ENCODE measurements at regions not wholly inside any gene's neighbourhood (a gene's known extent, or its start where the extent isn't known, plus 50 kb on each side); places are given as distances from the start of the nearest gene placed in this dataset.
"Not testable (repeated sequence)": the region's sequence is repeated elsewhere in the genome, so short reads cannot be mapped to it uniquely, and the experiment has no call there.

DNA sequence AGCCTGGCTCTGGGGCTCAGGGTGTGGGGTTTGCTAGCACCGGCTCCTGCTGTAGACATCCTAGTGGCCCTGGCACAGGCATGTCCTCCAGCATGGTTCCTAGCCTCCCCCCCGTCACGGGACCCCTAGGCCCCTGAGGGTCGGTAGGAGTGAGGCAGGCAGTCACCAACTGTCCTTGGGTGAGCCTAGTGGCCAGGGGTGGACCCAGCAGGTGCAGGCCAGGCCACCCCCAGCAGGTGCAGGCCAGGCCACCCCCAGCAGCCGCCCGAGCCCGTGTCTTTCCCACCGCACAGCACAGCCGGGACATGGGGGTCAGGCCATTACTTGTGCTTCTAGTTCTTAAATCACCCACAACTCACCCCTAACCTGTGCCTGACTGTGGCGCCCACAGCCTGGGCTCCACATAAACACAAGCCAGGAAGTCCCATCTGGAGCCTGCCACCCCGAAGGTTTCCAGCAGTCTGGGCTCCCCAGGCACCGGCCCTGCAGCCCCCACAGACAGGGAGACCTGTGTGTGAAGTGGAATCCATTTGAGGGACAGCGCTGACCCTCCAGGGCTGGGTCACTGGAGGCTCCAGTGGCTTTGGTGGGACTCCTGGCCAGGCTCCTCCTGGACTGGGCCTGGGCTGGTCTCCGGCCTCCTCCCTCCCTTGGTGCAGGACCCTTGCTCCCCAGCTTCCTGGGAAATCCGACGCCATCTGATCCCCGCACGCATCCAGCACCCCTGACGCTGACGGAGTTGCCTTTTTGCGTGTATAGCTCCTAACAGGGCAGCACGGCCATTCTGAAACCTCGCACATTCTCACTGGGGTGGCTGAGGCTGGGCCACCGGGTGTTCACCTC lies 114.1 kb upstream of the LPCAT1 start:
- in situ Hi-C loops (cut with HindIII; ENCODE audit: low pct_unique_long_range_greater_than_20kb, low sequenced_read_pairs) = no loop called here

DNA sequence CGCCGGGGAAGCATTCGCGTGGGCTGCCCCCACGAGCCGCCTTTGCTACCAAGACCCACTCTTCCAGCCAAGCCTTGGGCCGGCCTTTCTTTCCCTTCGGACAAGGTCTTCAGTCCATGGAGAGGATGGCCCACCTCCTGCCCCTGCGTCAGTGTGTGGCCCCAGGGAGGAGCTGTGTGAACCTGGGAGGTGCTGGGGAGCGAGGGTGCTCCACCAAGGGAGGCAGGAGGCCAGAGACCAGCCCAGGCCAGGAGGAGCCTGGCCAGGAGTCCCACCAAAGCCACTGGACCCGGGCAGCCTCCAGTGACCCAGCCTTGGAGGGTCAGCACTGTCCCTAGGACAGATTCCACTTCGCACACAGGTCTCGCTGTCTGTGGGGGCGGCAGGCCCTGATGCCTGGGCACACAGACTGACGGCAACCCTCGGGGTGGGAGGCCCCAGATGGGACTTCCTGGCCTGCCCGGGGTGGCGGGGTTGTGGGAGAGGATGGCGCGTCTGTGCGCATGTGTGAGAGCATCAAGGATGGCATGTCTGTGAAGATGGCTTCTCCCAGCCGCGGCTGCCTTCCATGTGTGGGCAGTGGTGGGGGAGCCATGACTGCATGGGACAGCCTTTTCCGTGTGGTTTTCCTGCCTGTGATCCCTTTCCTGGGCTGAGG lies 113.3 kb upstream of the LPCAT1 start:
- H3K4me1 ChIP-seq (ENCODE audit: control insufficient read depth, insufficient read depth, low read length) = peaks cover 9% of the 10 kb centered on the region
- TF ChIP-seq POLR2AphosphoS5 (IDR thresholded peaks at IDR 0.05; ENCODE audit: low read depth, low read length) (no peak), TCF7L2 (IDR thresholded peaks at IDR 0.05; ENCODE audit: low read depth, low read length) (no peak), SIN3A (IDR thresholded peaks at IDR 0.05; ENCODE audit: borderline replicate concordance, insufficient read depth, low read depth, low read length) (no peak)
- TF ChIP-seq, protein P1, sequence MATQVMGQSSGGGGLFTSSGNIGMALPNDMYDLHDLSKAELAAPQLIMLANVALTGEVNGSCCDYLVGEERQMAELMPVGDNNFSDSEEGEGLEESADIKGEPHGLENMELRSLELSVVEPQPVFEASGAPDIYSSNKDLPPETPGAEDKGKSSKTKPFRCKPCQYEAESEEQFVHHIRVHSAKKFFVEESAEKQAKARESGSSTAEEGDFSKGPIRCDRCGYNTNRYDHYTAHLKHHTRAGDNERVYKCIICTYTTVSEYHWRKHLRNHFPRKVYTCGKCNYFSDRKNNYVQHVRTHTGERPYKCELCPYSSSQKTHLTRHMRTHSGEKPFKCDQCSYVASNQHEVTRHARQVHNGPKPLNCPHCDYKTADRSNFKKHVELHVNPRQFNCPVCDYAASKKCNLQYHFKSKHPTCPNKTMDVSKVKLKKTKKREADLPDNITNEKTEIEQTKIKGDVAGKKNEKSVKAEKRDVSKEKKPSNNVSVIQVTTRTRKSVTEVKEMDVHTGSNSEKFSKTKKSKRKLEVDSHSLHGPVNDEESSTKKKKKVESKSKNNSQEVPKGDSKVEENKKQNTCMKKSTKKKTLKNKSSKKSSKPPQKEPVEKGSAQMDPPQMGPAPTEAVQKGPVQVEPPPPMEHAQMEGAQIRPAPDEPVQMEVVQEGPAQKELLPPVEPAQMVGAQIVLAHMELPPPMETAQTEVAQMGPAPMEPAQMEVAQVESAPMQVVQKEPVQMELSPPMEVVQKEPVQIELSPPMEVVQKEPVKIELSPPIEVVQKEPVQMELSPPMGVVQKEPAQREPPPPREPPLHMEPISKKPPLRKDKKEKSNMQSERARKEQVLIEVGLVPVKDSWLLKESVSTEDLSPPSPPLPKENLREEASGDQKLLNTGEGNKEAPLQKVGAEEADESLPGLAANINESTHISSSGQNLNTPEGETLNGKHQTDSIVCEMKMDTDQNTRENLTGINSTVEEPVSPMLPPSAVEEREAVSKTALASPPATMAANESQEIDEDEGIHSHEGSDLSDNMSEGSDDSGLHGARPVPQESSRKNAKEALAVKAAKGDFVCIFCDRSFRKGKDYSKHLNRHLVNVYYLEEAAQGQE (IDR thresholded peaks at IDR 0.05; ENCODE audit: insufficient read depth in 1 of 2, low read depth in 2 of 2, low read length in 1 of 2) = no peak
- TF ChIP-seq, protein P2, sequence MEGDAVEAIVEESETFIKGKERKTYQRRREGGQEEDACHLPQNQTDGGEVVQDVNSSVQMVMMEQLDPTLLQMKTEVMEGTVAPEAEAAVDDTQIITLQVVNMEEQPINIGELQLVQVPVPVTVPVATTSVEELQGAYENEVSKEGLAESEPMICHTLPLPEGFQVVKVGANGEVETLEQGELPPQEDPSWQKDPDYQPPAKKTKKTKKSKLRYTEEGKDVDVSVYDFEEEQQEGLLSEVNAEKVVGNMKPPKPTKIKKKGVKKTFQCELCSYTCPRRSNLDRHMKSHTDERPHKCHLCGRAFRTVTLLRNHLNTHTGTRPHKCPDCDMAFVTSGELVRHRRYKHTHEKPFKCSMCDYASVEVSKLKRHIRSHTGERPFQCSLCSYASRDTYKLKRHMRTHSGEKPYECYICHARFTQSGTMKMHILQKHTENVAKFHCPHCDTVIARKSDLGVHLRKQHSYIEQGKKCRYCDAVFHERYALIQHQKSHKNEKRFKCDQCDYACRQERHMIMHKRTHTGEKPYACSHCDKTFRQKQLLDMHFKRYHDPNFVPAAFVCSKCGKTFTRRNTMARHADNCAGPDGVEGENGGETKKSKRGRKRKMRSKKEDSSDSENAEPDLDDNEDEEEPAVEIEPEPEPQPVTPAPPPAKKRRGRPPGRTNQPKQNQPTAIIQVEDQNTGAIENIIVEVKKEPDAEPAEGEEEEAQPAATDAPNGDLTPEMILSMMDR (IDR thresholded peaks at IDR 0.05) = no peak
- no peak for DNase-seq (ENCODE audit: low read depth, low spot score)
- intact Hi-C loops (cut with micrococcal nuclease; ENCODE audit: unreplicated experiment) (no loop called here), in situ Hi-C loops (cut with HindIII; ENCODE audit: low pct_unique_long_range_greater_than_20kb, low sequenced_read_pairs) (no loop called here)
- H3K27ac ChIP-seq (ENCODE audit: low read length) = no peak overlapping the region
- H3K36me3 ChIP-seq (ENCODE audit: control insufficient read depth, insufficient read depth, low read length) = no peaks in the 10 kb centered on the region
- no peaks in the 10 kb centered on the region for H3K9me3 ChIP-seq (ENCODE audit: control insufficient read depth, insufficient read depth, low read depth, low read length)
- ATAC-seq = no peak
- no peaks in the 10 kb centered on the region for H3K27me3 ChIP-seq (ENCODE audit: control insufficient read depth, insufficient read depth, low read length)
- CTCF ChIA-PET = no interaction called here
- POLR2A ChIA-PET = no interaction called here
- no peak overlapping the region for H3K4me3 ChIP-seq (ENCODE audit: low read depth in 2 of 2, low read length in 2 of 2)
- BruUV-seq (replicated peaks) = no TSS peak

More for the DNA sequence above, 114.1 kb upstream of the LPCAT1 start:
- Histone ChIP-seq H3K36me3 (ENCODE audit: control insufficient read depth, insufficient read depth, low read length) (no peaks in the 10 kb centered on the region), H3K27ac (ENCODE audit: low read length) (no peak overlapping the region), H3K4me1 (ENCODE audit: control insufficient read depth, insufficient read depth, low read length) (peaks cover 9% of the 10 kb centered on the region), H3K4me3 (ENCODE audit: low read depth in 2 of 2, low read length in 2 of 2) (no peak overlapping the region), H3K9me3 (ENCODE audit: control insufficient read depth, insufficient read depth, low read depth, low read length) (no peaks in the 10 kb centered on the region), H3K27me3 (ENCODE audit: control insufficient read depth, insufficient read depth, low read length) (no peaks in the 10 kb centered on the region)
- ChIA-PET CTCF (interaction anchor here (0.6 kb wide), 1 partner anchor 111 kb away, joined by 3 read pairs; no protein-coding TSS in a partner anchor), POLR2A (no interaction called here)
- TF ChIP-seq, protein P2 (IDR thresholded peaks at IDR 0.05) = no peak
- TF ChIP-seq SIN3A (IDR thresholded peaks at IDR 0.05; ENCODE audit: borderline replicate concordance, insufficient read depth, low read depth, low read length) = no peak
- no peak for TF ChIP-seq TCF7L2 (IDR thresholded peaks at IDR 0.05; ENCODE audit: low read depth, low read length)
- TF ChIP-seq POLR2AphosphoS5 (IDR thresholded peaks at IDR 0.05; ENCODE audit: low read depth, low read length) = no peak
- TF ChIP-seq, protein P1 (IDR thresholded peaks at IDR 0.05; ENCODE audit: insufficient read depth in 1 of 2, low read depth in 2 of 2, low read length in 1 of 2) = no peak
- intact Hi-C loops (cut with micrococcal nuclease; ENCODE audit: unreplicated experiment) = no loop called here
- DNase-seq (ENCODE audit: low read depth, low spot score) = no peak
- BruUV-seq (replicated peaks) = no TSS peak
- no peak for ATAC-seq

DNA sequence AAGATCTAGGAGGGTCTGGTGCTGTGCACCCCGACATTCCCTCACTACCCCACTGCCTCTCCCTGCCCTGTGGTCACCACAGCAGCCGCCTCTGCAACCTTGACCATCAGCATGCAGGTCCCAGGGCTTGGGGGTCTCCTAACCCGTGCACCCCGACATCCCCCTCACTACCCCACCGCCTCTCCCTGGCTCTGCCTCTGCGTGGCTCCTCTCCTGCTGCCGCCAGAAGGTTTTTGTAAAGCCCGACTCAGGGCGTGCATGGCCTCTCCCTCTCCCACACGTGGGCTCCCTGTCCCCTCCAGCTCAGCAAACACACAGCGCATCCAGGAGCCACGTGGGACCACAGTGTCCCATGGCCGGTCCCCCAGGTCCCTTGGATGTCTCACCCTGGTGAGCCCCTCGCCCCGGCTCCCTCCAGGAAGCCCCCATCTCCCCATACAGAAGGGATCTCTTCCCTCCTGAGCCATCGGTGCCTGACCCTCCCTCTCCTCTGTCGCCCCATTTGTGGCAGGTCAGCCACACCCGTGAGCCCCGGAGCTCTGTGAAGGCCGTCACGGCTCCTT lies 112.5 kb upstream of the LPCAT1 start:
- H3K4me1 ChIP-seq (ENCODE audit: control insufficient read depth, insufficient read depth, low read length); BruUV-seq (replicated peaks); intact Hi-C loops (cut with micrococcal nuclease; ENCODE audit: unreplicated experiment); H3K27me3 ChIP-seq (ENCODE audit: control insufficient read depth, insufficient read depth, low read length); in situ Hi-C loops (cut with HindIII; ENCODE audit: low pct_unique_long_range_greater_than_20kb, low sequenced_read_pairs); H3K9me3 ChIP-seq (ENCODE audit: control insufficient read depth, insufficient read depth, low read depth, low read length); H3K36me3 ChIP-seq (ENCODE audit: control insufficient read depth, insufficient read depth, low read length); H3K27ac ChIP-seq (ENCODE audit: low read length); POLR2A ChIA-PET; H3K4me3 ChIP-seq (ENCODE audit: low read depth in 2 of 2, low read length in 2 of 2); DNase-seq (ENCODE audit: low read depth, low spot score); ATAC-seq; CTCF ChIA-PET: not testable (repeated sequence)

Data from Panc1 (cell line).